Coronary artery (tissue), 2 donors: ENCODE measurements at regions not wholly inside any gene's neighbourhood (a gene's known extent, or its start where the extent isn't known, plus 50 kb on each side); places are given as distances from the start of the nearest gene placed in this dataset.

Experiments
- DNase-seq: peaks from one replicate; pipeline ENCODE4 v3.0.0-alpha.2; 2017; ENCODE audit warnings: low spot score
- H3K27ac ChIP-seq, 2 donors: fragments of 200-600 bp; sonication (generic); one replicate each; pipeline ENCODE4 v1.5.1; 2016 to 2019
- H3K4me3 ChIP-seq: fragments of 200-600 bp; sonication (generic); 2 replicates; pipeline ENCODE4 v1.5.1; 2016; ENCODE audit warnings: mild to moderate bottlenecking, moderate library complexity
- TF ChIP-seq, protein P1 (sequence below): fragments of 200-600 bp; sonication (generic); IDR thresholded peaks from one replicate; pipeline ENCODE4 v1.5.1; 2019; ENCODE audit warnings: antibody characterized with exemption

DNA sequence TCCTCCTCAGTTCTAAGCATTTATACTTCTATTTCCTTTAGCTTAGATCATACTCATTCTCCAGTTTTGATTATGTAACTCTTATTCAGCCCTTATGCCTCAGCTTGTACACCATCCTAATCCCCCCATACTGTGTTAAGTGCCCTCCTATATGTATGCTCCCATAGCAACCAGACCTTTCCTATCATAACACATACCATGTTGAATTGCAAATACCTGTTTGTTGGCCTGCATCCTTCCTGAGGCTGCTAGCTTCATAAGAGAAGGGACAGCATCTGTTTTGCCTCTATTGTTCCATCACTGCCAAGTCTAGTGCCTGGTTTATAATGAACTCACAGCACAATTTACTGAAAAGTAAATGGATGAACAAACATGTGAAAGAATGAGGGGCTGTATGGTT lies 443.7 kb downstream of the CENPC start:
- no peak overlapping the region for H3K27ac ChIP-seq

DNA sequence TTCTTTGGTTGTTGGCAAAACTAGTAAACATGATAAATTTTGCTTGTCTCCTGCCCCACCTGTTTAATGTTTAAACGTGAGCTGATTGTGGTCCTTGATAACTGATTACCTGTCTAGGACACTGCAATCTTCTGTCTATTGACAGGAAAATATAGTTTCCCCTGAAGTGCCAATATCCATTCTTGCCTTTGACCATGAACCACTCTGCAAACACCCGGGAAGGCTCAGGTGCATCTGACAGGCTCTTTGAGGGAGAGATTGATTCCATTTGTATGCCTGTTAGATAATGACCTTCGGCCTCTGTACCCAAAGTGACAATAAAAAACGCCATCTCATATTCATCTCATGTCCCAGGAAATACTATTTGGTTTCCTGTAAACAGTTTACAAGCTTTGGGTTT lies 453.0 kb downstream of the CENPC start:
- Histone ChIP-seq H3K27ac (no peak overlapping the region), H3K4me3 (no peak overlapping the region)
- TF ChIP-seq, protein P1, sequence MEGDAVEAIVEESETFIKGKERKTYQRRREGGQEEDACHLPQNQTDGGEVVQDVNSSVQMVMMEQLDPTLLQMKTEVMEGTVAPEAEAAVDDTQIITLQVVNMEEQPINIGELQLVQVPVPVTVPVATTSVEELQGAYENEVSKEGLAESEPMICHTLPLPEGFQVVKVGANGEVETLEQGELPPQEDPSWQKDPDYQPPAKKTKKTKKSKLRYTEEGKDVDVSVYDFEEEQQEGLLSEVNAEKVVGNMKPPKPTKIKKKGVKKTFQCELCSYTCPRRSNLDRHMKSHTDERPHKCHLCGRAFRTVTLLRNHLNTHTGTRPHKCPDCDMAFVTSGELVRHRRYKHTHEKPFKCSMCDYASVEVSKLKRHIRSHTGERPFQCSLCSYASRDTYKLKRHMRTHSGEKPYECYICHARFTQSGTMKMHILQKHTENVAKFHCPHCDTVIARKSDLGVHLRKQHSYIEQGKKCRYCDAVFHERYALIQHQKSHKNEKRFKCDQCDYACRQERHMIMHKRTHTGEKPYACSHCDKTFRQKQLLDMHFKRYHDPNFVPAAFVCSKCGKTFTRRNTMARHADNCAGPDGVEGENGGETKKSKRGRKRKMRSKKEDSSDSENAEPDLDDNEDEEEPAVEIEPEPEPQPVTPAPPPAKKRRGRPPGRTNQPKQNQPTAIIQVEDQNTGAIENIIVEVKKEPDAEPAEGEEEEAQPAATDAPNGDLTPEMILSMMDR, result no peak
- no peak for DNase-seq

More for the DNA sequence above, 443.7 kb downstream of the CENPC start:
- no peak overlapping the region for H3K4me3 ChIP-seq
- TF ChIP-seq, protein P1, result no peak
- no peak for DNase-seq

DNA sequence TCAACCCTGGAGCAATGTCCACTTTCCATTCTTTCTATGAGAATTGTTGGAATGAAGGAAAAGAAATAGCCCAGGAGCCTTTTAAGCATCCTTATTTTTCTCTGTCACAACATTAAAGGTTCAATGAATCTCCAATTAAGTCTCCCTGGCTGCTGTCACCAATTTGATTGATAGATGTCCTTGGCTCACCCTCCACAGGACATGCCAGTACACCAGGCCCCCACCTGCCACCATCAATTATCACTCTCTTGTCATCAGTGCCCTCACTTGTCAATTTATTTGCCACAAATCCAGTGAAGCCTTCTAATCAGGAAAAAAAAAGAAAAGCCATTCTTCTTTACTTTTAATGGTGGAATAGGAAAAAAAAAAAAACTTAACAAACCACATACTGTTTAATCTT lies 453.6 kb downstream of the CENPC start:
- Histone ChIP-seq H3K27ac (no peak overlapping the region), H3K4me3 (no peak overlapping the region)
- TF ChIP-seq, protein P1, result no peak
- no peak for DNase-seq

DNA sequence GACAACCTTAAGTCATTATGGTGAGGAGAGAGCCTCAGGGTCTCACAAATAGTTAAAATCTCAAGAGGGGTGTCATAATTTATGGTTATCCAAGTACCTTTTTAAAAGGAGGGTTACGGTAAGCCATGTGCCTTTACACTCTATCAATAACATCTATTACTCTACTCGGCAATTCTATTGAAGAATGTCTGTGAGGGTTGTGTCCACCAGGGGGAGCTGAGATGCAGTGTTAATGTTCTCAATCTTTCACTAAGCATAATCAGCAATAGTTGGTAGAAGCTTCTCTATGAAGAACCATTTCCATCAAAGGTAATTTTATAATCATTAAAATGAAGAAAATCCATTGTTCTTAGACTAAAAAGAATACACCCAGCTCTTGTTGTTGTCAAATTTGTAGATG lies 457.4 kb downstream of the CENPC start:
- TF ChIP-seq, protein P1, result no peak
- DNase-seq, result no peak
- Histone ChIP-seq H3K27ac (no peak overlapping the region), H3K4me3 (no peak overlapping the region)

DNA sequence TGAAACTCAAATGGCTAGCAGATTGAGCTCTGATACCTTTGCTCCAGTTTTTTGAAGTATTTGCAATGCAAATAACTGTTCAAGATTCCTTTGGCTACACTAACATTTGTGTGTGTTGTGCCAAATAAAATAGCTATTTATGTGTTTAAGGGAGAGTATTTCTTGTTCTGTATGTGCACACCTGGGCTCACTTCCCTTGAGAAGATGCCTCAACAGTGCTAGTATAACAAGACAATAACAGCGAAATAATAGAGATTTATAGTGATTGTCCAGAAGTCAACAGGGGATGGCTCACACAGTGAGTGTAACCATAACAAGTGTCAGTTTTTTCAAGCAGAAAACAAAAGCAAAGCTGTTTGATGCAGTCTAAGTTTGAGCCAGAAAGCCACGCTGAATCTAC lies 460.5 kb downstream of the CENPC start:
- TF ChIP-seq, protein P1, result no peak
- no peak for DNase-seq
- Histone ChIP-seq H3K4me3 (no peak overlapping the region), H3K27ac (no peak overlapping the region)

DNA sequence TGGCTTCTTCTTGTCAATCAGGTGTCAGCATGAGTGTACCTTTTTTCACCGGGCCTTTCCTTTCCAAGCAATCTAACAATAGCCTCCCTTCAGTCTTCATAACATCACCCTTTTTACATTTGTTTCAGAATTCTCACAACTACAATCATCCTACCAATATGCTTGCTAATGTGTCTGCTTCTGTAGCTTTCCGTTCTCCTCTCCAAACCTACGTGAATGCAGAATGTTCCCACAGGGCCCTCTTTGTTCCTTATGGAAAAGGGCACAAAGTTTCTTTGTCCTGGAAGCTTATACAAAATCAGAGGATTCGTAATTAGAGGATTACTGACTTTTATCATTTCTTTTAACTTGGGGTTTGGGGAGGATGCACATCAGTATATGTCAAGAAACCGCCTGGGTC lies 461.8 kb downstream of the CENPC start:
- TF ChIP-seq, protein P1, result no peak
- H3K4me3 ChIP-seq, result no peak overlapping the region
- DNase-seq, result no peak
- H3K27ac ChIP-seq, result no peak overlapping the region

DNA sequence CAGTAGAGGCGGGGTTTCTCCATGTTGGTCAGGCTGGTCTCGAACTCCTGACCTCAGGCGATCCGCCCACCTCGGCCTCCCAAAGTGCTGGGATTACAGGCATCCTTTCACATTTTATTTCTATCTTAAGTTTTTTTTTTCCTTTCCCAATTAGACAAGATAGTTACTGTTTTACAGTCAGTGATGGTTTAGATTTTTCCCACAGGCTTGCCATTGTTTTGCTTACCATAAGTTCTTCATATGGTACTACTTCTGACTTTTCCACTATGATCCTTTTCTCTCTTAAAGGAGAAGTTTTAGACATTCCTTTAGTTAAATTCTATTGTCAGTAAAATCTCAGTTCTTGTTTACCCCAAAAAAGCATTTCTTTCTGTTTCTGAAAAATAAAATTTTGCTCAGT lies 462.6 kb downstream of the CENPC start:
- DNase-seq, result no peak
- H3K27ac ChIP-seq, result no peak overlapping the region
- TF ChIP-seq, protein P1, result no peak

More for the DNA sequence above, 462.6 kb downstream of the CENPC start:
- H3K4me3 ChIP-seq, result no peak overlapping the region
